Upper lobe of right lung (tissue), 1 donor: ENCODE measurements at regions not wholly inside any gene's neighbourhood (a gene's known extent, or its start where the extent isn't known, plus 50 kb on each side); places are given as distances from the start of the nearest gene placed in this dataset.

Experiments
- ATAC-seq: fragments of 200-7000 bp; cut with Tn5 transposase; one replicate; pipeline ENCODE4 v1.9.1; 2020; ENCODE audit warnings: mild to moderate bottlenecking, moderate library complexity
- DNase-seq: peaks from one replicate; pipeline ENCODE4 v3.0.0-alpha.2; 2020
- H3K27ac ChIP-seq: fragments of 200-600 bp; one replicate; pipeline ENCODE4 v1.8.0; 2022
- H3K27me3 ChIP-seq: fragments of 200-600 bp; one replicate; pipeline ENCODE4 v1.8.0; 2022; ENCODE audit warnings: mild to moderate bottlenecking
- H3K36me3 ChIP-seq: fragments of 200-600 bp; one replicate; pipeline ENCODE4 v1.8.0; 2022
- H3K4me1 ChIP-seq: fragments of 200-600 bp; one replicate; pipeline ENCODE4 v1.8.0; 2022
- H3K4me3 ChIP-seq: fragments of 200-600 bp; one replicate; pipeline ENCODE4 v1.8.0; 2022; ENCODE audit warnings: mild to moderate bottlenecking
- H3K9me3 ChIP-seq: fragments of 200-600 bp; one replicate; pipeline ENCODE4 v1.8.0; 2022
- CTCF ChIP-seq: fragments of 200-600 bp; IDR thresholded peaks from one replicate; pipeline ENCODE4 v1.8.0; 2022; ENCODE audit warnings: antibody characterized with exemption
- intact Hi-C: fragments of 100-400 bp; cut with DNase I; formaldehyde crosslinking; loops from one replicate; pipeline ENCODE4 v1.11.0; 2022
- donor health status: DM: no; HTN: yes; CAD: no; lungs with severe emphysema.

DNA sequence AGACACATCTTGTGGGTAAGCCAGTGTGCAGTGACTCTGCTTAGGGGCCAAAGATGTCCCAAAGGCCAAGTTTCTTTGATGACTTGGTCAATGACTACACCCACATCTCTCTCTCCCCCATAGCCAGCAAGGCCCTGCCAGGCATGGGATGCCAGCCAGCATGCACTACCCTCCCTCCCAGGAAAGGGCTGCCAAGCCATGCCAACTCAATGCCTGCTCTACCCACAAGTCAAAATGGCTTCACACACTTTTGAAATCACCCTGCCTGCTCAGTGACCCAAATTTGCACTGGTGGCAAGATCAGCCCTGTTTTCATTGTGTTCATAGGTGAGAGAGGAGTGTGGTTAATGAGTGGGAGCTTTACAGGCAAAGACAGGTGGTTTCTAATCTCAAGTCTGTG is 112.5 kb downstream of the MATN1 start:
- no peak for ATAC-seq
- no peak for TF ChIP-seq CTCF
- no peak overlapping the region for H3K4me3 ChIP-seq
- no peaks in the 10 kb centered on the region for H3K9me3 ChIP-seq
- no peak overlapping the region for H3K27ac ChIP-seq
- H3K4me1 ChIP-seq: no peaks in the 10 kb centered on the region
- intact Hi-C loops: no loop called here
- peaks cover 7% of the 10 kb centered on the region for H3K27me3 ChIP-seq
- no peaks in the 10 kb centered on the region for H3K36me3 ChIP-seq
- DNase-seq: no peak

DNA sequence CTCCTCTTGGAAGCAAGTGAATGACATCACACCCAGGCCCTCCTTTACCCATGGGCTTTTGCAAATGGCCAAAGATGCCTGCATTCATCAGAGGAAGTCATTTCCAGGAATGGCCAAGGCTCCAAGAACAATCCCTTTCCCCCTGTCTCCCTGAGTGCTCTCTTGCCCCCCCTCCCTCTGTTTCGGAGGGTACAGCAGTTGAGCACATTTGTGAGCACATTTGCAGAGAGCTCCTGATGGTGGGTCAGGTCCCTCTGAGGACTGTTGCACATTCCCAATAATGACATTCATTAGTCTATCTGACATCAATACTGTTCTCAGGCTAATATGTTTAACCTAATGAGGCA is 113.4 kb downstream of the MATN1 start:
- Histone ChIP-seq H3K9me3 (no peaks in the 10 kb centered on the region), H3K36me3 (no peaks in the 10 kb centered on the region), H3K27ac (no peak overlapping the region), H3K4me1 (no peaks in the 10 kb centered on the region), H3K4me3 (no peak overlapping the region), H3K27me3 (peaks cover 7% of the 10 kb centered on the region)
- intact Hi-C loops: no loop called here
- no peak for ATAC-seq
- DNase-seq: no peak
- TF ChIP-seq CTCF: no peak

DNA sequence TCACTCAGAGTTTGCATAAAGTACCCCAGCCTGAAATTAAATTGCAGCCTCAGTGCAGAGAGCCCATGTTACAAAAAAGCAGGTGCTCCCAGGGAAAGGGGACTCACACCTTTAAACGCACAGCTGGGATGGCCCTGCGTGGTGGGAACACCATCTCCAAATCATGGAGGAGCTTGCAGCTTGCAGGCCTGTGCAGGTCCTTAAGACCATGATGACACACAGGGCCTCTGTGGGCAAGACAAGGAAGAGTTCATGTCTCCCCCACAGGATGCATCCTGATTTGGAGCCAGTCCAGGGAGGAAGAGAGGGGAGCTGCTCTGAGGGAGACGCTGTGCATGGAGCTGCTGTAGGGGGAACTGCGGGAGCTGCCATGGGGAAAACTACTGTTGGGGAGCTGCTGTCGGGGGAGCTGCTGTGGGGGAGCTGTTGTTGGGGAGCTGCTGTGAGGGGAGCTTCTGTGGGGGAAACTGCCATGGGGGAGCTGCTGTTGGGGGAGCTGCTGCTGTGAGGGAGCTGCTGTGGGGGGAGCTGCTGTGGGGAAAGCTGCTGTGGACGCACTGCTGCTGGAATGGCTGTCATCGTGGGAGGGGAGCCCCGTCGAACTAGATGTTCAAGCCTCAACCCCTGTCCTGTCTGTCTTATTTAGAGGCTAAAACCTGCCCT is 113.9 kb downstream of the MATN1 start:
- Histone ChIP-seq H3K9me3 (no peaks in the 10 kb centered on the region), H3K4me1 (no peaks in the 10 kb centered on the region), H3K27me3 (peaks cover 7% of the 10 kb centered on the region), H3K27ac (no peak overlapping the region), H3K36me3 (no peaks in the 10 kb centered on the region), H3K4me3 (no peak overlapping the region)
- ATAC-seq: no peak
- intact Hi-C loops: no loop called here
- TF ChIP-seq CTCF: no peak
- no peak for DNase-seq

DNA sequence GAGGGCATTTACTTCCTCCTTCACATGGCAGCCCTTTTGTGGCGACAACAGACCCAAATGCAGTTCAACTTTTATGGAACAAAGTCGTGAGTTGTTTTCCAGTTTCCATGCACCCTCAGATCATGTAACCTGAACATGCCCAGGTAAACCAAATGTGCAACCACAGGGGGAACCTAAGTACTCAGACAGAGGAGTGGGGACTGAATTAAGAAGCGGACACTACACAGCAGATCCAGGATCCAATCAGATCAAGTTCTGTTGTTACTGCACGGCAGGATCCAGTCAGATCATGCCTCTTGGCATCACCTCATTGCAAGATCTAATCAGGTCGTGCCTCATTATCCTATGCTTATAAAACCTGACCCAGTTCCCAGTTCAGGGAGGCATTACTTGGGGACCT is 115.7 kb downstream of the MATN1 start:
- Histone ChIP-seq H3K4me1 (no peaks in the 10 kb centered on the region), H3K27me3 (peaks cover 7% of the 10 kb centered on the region), H3K9me3 (no peaks in the 10 kb centered on the region), H3K36me3 (no peaks in the 10 kb centered on the region), H3K27ac (no peak overlapping the region), H3K4me3 (no peak overlapping the region)
- TF ChIP-seq CTCF: no peak
- intact Hi-C loops: no loop called here
- no peak for ATAC-seq
- no peak for DNase-seq

- Histone ChIP-seq H3K9me3 (no peaks in the 10 kb centered on the region), H3K27ac (no peak overlapping the region), H3K27me3 (peaks cover 7% of the 10 kb centered on the region), H3K4me1 (no peaks in the 10 kb centered on the region), H3K4me3 (no peak overlapping the region), H3K36me3 (no peaks in the 10 kb centered on the region)
- no peak for TF ChIP-seq CTCF
- ATAC-seq (no peak), DNase-seq (no peak)
- intact Hi-C loops: no loop called here
Measured at GRCh38 chr1:30606166-30606565, 117.2 kb downstream of the MATN1 start.

DNA sequence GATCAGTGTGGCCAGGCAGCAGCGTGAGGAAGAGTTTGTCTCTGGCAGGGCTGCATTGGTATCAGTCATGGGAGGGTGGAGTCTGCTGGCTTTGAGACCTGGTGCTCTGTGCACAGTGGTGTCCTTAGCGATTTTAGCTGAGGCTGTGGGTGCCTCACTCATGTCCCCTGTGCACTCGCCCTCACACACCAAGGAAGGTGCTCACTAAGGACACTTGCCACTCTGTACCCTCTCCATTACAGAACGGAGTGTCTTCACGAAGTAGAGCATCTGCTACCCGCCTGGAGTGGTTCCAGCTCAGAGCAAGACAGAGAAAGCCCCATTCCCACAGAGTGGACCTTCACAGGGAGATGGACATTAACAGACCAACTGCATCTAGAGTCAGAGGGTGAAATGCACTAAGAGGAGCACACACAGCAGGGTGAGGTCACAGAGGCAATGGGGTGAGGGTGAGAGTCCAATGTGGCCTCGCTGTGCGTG is 117.9 kb downstream of the MATN1 start:
- Histone ChIP-seq H3K9me3 (no peaks in the 10 kb centered on the region), H3K4me1 (no peaks in the 10 kb centered on the region), H3K36me3 (no peaks in the 10 kb centered on the region), H3K4me3 (no peak overlapping the region), H3K27ac (no peak overlapping the region), H3K27me3 (peaks cover 7% of the 10 kb centered on the region)
- ATAC-seq (no peak), DNase-seq (no peak)
- intact Hi-C loops: no loop called here
- no peak for TF ChIP-seq CTCF
